GM19328 (cell line): ENCODE measurements at regions not wholly inside any gene's neighbourhood (a gene's known extent, or its start where the extent isn't known, plus 50 kb on each side); places are given as distances from the start of the nearest gene placed in this dataset.

Source experiments
- ATAC-seq: cut with Tn5 transposase; IDR thresholded peaks from one replicate; pipeline ENCODE4 v1.9.1; 2021; ENCODE audit warnings: mild to moderate bottlenecking, moderate library complexity; ENCODE audit not compliant: unreplicated experiment

GRCh38 chrX:88397551-88397950, 349.5 kb upstream of the CPXCR1 start:
- ATAC-seq, result no peak

DNA sequence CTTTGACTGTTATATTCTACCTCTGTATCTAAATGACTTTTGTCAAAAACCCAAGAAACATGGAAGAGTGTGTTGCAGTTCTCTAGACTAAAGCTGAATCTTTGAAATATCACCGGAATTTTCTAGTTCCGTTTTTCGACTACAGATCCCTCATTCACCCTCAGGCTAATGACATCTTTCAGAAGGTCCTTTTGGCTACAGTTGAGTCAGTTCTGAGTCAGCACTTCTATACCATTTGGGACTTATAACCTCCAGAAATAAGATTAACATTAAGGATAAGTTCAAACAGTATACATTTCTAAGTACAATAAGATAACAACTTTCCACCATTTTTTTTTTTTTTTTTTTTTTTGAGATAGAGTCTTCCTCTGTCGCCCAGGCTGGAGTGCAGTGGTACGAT, 331.0 kb upstream of the CPXCR1 start:
- no peak for ATAC-seq

- ATAC-seq, result no peak
Measured at GRCh38 chrX:88416965-88417364, 330.1 kb upstream of the CPXCR1 start.

DNA sequence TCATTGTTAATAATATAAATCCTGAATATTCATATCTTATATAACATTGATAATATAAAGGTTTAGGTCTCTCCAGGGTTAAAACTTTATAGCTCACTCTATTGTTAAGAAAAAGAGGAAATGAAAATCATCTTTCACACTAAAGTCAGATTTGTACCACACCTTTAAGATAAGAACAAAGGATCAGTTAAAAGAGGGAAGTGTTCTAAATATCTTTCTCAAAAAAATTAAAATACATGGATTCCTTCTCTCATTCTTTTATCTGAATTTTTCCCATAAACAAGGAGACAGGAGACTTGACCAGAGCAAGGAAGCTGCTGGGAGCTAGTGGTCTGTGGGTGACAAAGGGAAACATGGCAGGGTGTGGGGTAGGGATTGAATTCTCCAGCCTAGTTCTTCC, 323.0 kb upstream of the CPXCR1 start:
- no peak for ATAC-seq

DNA sequence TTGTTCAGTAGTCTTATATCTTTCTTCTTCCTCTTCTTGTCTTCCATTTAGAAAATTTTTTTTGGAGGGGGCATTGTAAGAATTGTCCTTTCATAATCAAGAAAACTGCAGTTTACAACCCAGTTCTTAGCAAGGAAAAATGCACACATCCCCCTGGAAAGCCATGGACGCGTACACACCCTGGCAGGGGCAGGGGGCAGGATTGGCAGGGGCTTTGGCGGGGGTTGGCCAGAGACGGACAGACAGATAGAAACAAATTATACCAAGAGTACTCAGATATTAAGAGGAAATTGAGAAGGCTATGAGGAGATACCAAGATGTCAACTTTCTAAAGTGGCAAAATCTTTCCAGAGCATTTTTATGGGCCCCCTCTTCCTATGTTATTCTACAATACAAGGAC, 322.5 kb upstream of the CPXCR1 start:
- no peak for ATAC-seq

GRCh38 chrX:88425739-88426138, 321.3 kb upstream of the CPXCR1 start:
- ATAC-seq, result no peak

DNA sequence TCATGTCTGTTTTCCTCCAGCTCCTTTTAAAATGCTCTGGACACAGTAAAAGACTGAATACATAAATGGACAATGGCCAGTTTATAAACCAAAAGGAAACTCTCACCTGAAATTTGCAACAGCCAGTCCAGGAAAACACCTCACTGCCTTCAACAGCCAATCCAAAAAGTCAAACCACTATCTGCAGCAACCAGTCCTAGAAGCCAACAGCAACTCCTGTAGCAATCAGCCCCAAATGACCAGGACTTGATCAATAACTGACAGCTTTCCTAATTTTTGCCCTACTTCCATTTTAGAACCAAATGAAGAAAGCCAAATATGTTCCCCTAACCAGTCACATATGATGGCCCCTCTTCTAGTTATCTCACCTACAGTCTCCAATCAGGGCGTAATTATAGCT, 309.5 kb upstream of the CPXCR1 start:
- ATAC-seq, result no peak

- ATAC-seq, result no peak
Measured at GRCh38 chrX:88438209-88438608, 308.8 kb upstream of the CPXCR1 start.

- ATAC-seq, result no peak
Measured at GRCh38 chrX:88439935-88440334, 307.1 kb upstream of the CPXCR1 start.
